H1 (cell line): ENCODE measurements at regions not wholly inside any gene's neighbourhood (a gene's known extent, or its start where the extent isn't known, plus 50 kb on each side); places are given as distances from the start of the nearest gene placed in this dataset.
A peak's percentile ranks its signal among the peaks of the same experiment; 100 is the strongest.

Source experiments
- ATF2 ChIP-seq: IDR thresholded peaks from 2 replicates; pipeline ENCODE4 v1.6.1; 2012; ENCODE audit warnings: low read length, inconsistent platforms
- CHD2 ChIP-seq: IDR thresholded peaks from 2 replicates; pipeline ENCODE4 v1.6.1; 2012; ENCODE audit warnings: low read length, improper control_type of control experiment
- HDAC6 ChIP-seq: IDR thresholded peaks from one replicate; pipeline ENCODE4 v1.7.1; 2012; ENCODE audit warnings: low read depth, mild to moderate bottlenecking, inconsistent platforms, low read length, moderate library complexity
- JUND ChIP-seq: IDR thresholded peaks from 2 replicates; pipeline ENCODE4 v1.6.1; 2011; ENCODE audit warnings: mild to moderate bottlenecking, improper control_type of control experiment, low read length
- RFX5 ChIP-seq: IDR thresholded peaks from 2 replicates; pipeline ENCODE4 v1.6.1; 2011; ENCODE audit warnings: low read depth, low read length, improper control_type of control experiment, borderline replicate concordance

DNA sequence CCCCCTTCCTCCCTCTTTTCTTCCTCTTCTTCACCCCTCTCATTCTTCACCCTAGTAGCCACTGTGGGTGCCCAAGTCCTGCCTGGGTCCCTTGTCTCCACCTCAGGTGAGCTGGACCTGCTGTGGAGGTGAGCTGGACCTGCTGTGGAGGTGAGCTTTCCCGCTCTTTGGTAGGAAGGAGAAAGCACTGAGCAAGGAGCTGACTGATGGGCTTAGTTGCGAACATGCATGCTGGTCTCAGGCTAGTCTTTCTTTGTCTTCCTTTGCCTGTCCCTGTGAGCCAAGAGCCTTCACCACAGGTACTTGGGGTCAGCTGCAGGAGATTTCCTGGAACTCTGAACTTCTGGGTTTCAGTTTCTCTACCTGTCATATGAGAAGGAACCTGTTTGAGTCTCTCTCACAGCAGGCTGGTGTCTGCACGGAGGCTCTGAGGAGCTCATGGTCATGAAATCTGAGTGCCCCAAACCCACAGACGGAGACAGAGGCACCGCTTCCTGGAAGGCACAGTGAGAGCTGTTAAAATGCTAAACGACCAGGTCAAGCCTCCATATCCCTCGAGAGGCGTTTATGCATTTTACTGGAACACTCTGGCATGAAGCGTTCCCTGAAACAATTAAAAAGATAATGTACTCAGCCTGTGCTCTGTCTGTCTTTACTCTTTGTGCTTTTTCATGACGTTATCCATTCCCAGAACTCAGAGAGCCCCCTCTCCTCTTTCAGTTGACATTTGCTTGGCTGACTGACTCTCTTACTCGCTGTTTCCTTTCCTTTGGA is 69.5 kb downstream of the RHOU start (continued):
- TF ChIP-seq HDAC6, result no peak
- no peak for TF ChIP-seq RFX5
- 0 out of 2 replicates have a peak, but pooled peaks have one; percentile 38 for TF ChIP-seq ATF2
- TF ChIP-seq JUND, result no peak
- no peak for TF ChIP-seq CHD2
